ENCODE measurements at regions not wholly inside any gene's neighbourhood (a gene's known extent, or its start where the extent isn't known, plus 50 kb on each side); places are given as distances from the start of the nearest gene placed in this dataset.
A peak's percentile ranks its signal among the peaks of the same experiment; 100 is the strongest.

DNA sequence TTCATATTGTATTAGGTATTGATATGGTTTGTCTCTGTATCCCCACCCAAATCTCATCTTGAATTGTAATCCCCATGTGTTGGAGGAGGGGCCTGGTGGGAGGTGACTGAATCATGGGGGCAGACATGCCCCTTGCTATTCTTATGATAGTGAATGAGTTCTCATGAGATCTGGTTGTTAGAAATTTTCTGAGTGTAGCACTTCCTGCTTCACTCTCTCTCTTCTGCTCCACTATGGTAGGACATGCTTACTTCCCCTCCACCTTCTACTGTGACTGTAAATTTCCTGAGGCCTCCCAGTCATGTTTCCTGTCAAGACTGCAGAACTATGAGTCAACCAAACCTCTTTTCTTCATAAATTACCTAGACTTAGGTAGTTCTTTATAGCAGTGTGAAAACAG lies 187.4 kb upstream of the SLC24A2 start:
- Histone ChIP-seq H3K27me3 (ENCODE audit: control insufficient read depth, insufficient read depth, low read length) (no peaks in the 10 kb centered on the region), H3K4me3 (ENCODE audit: low read depth, low read length) (no peak overlapping the region), H3K36me3 (ENCODE audit: control insufficient read depth, insufficient read depth, low read length) (no peaks in the 10 kb centered on the region), H3K4me1 (ENCODE audit: control insufficient read depth, insufficient read depth, low read length) (no peaks in the 10 kb centered on the region), H3K27ac (ENCODE audit: low read depth, low read length) (no peak overlapping the region), H3K9me3 (ENCODE audit: control insufficient read depth, insufficient read depth, low read length) (no peaks in the 10 kb centered on the region), H3K9ac (ENCODE audit: low read depth, low read length) (no peak overlapping the region)

DNA sequence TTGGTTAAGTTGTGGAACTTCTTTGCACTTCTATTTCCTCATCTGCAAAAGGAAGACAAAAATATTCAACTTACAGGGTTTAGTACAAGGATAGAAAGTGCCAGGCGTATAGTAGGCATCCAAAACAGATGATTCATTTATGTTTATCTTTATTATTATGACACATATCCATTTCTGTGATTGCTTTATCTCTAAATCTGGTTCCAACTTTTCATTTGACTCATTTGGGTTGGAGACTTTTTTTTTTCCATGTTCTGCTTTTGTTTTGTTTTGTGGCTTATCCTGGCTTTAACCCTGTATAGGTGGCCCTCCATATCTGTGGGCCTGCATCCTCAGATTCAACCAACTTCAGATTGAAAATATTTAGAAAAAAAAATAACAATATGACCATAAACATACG lies 186.7 kb upstream of the SLC24A2 start:
- H3K4me1 ChIP-seq (ENCODE audit: control insufficient read depth, insufficient read depth, low read length): no peaks in the 10 kb centered on the region
- H3K27ac ChIP-seq (ENCODE audit: low read depth, low read length): no peak overlapping the region
- H3K36me3 ChIP-seq (ENCODE audit: control insufficient read depth, insufficient read depth, low read length): no peaks in the 10 kb centered on the region
- no peak overlapping the region for H3K4me3 ChIP-seq (ENCODE audit: low read depth, low read length)
- no peak overlapping the region for H3K9ac ChIP-seq (ENCODE audit: low read depth, low read length)
- no peaks in the 10 kb centered on the region for H3K27me3 ChIP-seq (ENCODE audit: control insufficient read depth, insufficient read depth, low read length)
- no peaks in the 10 kb centered on the region for H3K9me3 ChIP-seq (ENCODE audit: control insufficient read depth, insufficient read depth, low read length)

DNA sequence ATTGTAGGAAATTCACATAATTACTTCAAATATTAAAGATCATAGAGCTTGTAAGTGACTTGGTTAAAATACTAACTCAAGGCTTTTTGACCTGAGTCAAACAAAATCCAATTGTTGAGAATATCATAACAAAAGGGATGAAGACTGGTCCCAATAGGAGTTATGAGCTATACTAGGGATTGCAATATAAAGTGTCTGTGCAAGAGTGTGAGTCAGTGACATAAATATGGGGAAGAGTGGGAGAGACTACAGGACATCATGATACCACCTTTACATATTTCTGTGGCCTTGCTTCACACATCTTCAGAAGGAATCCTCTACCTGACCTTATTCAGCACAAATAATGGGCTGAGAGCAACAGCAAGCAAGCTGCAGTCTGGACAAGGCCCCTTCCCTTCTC lies 180.9 kb upstream of the SLC24A2 start:
- no peak overlapping the region; the same call in 1 of the 2 replicates for H3K4me3 ChIP-seq (ENCODE audit: low read depth, low read length)
- peaks cover 33% of the 10 kb centered on the region for H3K4me1 ChIP-seq (ENCODE audit: control insufficient read depth, insufficient read depth, low read length)
- no peak overlapping the region for H3K27ac ChIP-seq (ENCODE audit: low read depth, low read length)
- H3K9me3 ChIP-seq (ENCODE audit: control insufficient read depth, insufficient read depth, low read length): no peaks in the 10 kb centered on the region
- H3K9ac ChIP-seq (ENCODE audit: low read depth, low read length): no peak overlapping the region
- H3K27me3 ChIP-seq (ENCODE audit: control insufficient read depth, insufficient read depth, low read length): no peaks in the 10 kb centered on the region
- no peaks in the 10 kb centered on the region for H3K36me3 ChIP-seq (ENCODE audit: control insufficient read depth, insufficient read depth, low read length)

DNA sequence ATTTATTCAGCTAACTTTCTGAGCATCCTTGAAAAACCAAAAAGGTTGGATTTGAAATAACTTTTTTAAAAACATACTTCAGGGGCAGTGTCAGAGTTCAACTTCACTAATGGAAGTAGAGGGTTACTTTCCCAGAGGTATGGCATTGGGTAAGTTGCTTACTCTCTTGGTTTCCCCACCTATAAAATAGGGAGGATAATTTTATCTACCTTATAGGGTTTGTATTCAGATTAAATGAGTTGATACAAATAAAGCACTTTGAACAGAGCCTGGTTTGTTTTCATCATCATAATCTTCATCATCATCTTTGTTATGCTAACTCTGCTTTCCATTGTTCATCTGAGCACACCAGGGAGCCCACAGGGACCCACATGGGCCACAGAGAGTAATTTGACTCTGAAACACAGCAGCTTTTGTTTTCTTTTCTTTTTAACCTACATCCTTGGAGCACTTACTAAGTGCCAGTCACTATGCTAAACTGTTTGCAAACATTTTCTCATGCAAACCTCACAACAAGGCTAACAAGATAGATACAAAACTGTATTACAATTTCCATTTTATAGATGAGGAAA lies 179.1 kb upstream of the SLC24A2 start:
- Histone ChIP-seq H3K27me3 (ENCODE audit: control insufficient read depth, insufficient read depth, low read length) (no peaks in the 10 kb centered on the region), H3K4me3 (ENCODE audit: low read depth, low read length) (no peak overlapping the region), H3K36me3 (ENCODE audit: control insufficient read depth, insufficient read depth, low read length) (no peaks in the 10 kb centered on the region), H3K9me3 (ENCODE audit: control insufficient read depth, insufficient read depth, low read length) (no peaks in the 10 kb centered on the region), H3K4me1 (ENCODE audit: control insufficient read depth, insufficient read depth, low read length) (peaks cover 33% of the 10 kb centered on the region), H3K9ac (ENCODE audit: low read depth, low read length) (no peak overlapping the region), H3K27ac (ENCODE audit: low read depth, low read length) (peak overlapping the region; percentile 97)

DNA sequence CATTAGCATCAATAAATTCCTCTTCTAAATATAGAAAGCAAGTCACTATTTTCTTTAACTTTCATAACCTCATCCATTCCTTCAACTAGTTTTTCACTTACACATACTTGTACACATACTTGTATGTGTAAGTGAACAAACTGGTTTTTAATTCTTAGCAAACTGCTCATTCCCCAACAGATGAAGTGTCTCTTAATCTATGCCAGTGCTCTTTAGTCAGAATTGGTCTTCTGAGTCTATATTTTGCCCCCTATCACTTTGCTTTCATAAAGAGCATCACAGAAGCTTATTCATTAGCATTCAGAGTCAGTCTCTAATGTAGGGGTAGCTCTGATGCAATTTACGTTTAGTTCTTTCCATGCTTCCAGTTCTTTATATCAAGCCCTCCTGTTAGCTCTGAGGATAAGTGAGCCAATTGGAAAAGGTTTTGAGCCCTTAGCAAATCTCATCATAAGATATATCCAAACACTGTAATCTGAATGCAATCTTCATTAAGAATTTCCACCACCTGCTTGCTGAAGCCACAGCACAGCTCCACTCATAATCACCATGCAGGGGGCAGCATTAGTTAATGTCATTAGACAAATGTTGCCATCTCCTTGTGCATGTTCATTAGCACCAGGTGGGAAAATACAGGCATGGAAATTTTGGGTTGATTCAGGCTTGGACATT lies 178.5 kb upstream of the SLC24A2 start:
- Histone ChIP-seq H3K27ac (ENCODE audit: low read depth, low read length) (peak overlapping the region; percentile 97), H3K9ac (ENCODE audit: low read depth, low read length) (no peak overlapping the region), H3K9me3 (ENCODE audit: control insufficient read depth, insufficient read depth, low read length) (no peaks in the 10 kb centered on the region), H3K4me3 (ENCODE audit: low read depth, low read length) (no peak overlapping the region; the same call in 1 of the 2 replicates), H3K4me1 (ENCODE audit: control insufficient read depth, insufficient read depth, low read length) (peaks cover 33% of the 10 kb centered on the region), H3K27me3 (ENCODE audit: control insufficient read depth, insufficient read depth, low read length) (no peaks in the 10 kb centered on the region), H3K36me3 (ENCODE audit: control insufficient read depth, insufficient read depth, low read length) (no peaks in the 10 kb centered on the region)

DNA sequence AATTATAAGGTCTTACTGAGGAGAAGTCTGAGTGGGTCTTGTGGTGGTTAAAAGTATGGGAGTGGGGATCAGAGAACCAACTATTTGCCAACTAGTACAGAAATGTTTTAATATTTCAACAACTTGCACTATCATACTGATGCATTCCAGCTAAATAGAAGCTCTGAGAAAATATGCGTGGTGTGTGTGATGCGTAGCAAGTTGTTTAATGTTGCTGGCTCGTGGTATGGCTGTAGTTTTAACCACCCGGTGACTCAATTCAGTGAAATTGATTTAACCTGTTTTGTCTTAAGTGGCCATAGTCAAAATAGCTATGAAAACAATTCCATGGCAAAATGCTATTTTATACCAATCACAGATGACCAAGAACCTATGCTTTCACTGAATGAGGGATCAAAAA lies 176.5 kb upstream of the SLC24A2 start:
- no peak overlapping the region for H3K9ac ChIP-seq (ENCODE audit: low read depth, low read length)
- no peak overlapping the region for H3K27ac ChIP-seq (ENCODE audit: low read depth, low read length)
- no peaks in the 10 kb centered on the region for H3K9me3 ChIP-seq (ENCODE audit: control insufficient read depth, insufficient read depth, low read length)
- no peak overlapping the region for H3K4me3 ChIP-seq (ENCODE audit: low read depth, low read length)
- H3K27me3 ChIP-seq (ENCODE audit: control insufficient read depth, insufficient read depth, low read length): no peaks in the 10 kb centered on the region
- H3K36me3 ChIP-seq (ENCODE audit: control insufficient read depth, insufficient read depth, low read length): no peaks in the 10 kb centered on the region
- peaks cover 33% of the 10 kb centered on the region for H3K4me1 ChIP-seq (ENCODE audit: control insufficient read depth, insufficient read depth, low read length)

DNA sequence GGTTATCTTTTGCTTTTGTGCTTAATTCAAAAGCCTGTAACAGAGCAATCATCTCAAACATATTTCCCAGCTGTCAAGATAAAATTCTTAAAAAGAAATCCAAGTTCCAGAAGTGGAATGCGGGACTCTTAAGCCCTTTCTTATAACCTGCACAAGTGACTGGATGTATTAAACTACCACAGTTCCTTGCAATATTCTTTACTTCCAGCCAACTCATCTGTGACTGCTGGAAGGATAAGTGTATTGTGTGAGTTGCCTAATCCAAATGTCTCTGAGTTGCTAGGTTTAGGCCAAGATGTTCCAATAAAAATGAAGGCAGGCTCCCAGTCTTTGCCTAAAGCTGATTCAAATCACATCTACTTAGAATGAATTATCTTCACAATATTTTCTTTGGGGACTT lies 159.2 kb upstream of the SLC24A2 start:
- Histone ChIP-seq H3K36me3 (ENCODE audit: control insufficient read depth, insufficient read depth, low read length) (no peaks in the 10 kb centered on the region), H3K9ac (ENCODE audit: low read depth, low read length) (no peak overlapping the region), H3K9me3 (ENCODE audit: control insufficient read depth, insufficient read depth, low read length) (no peaks in the 10 kb centered on the region), H3K4me1 (ENCODE audit: control insufficient read depth, insufficient read depth, low read length) (no peaks in the 10 kb centered on the region), H3K4me3 (ENCODE audit: low read depth, low read length) (no peak overlapping the region), H3K27me3 (ENCODE audit: control insufficient read depth, insufficient read depth, low read length) (no peaks in the 10 kb centered on the region), H3K27ac (ENCODE audit: low read depth, low read length) (no peak overlapping the region)

DNA sequence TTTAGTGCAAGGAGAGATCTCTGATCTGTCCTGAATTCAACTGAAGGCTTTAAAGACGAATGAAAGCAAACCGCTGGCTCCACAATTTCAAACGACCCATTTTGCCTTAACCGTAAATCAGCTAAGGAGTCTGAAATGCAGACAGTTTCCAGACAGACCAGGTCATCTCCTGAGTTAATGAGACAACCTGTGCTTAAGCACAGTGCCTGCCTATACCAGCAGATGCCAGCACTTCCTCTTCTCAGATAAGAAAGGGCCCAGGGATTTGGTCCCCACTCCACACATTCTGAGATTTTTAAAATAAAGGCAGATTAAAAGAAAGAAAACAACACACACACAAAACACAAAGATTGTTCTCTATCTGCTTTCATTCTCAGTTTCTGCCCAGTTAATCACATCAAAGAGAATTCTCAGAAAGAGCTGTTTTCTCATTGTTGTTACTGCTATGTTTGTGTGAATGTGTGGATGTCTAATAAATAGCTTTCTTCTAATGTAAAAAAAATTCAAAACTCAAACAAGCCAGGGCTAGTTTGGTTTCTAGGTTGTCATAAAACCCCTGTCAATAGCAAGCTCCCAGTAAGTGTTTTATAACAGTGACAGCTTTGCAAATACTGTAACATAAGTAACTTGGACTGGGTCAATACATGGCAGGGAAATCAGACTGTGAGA lies 157.7 kb upstream of the SLC24A2 start:
- Histone ChIP-seq H3K4me3 (ENCODE audit: low read depth, low read length) (no peak overlapping the region), H3K27ac (ENCODE audit: low read depth, low read length) (no peak overlapping the region), H3K27me3 (ENCODE audit: control insufficient read depth, insufficient read depth, low read length) (no peaks in the 10 kb centered on the region), H3K9ac (ENCODE audit: low read depth, low read length) (no peak overlapping the region), H3K4me1 (ENCODE audit: control insufficient read depth, insufficient read depth, low read length) (no peaks in the 10 kb centered on the region), H3K36me3 (ENCODE audit: control insufficient read depth, insufficient read depth, low read length) (no peaks in the 10 kb centered on the region), H3K9me3 (ENCODE audit: control insufficient read depth, insufficient read depth, low read length) (no peaks in the 10 kb centered on the region)

DNA sequence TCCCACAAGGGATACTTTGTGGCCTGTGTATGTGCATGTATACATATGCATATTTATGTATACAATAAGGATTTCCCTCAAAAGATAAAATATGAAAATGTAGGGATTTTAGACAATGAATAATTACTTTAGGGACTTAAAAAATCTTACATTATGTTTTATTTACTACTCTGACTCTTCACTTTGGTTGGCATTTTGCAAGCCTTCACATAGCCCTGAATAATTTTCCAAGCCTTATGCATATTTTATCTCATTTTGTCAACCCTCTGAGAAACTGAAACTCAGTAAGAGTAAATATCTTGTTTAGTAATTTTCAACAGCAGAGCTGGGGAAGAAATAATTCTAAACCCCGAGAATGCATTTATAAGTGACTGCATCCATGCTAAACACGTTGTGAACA lies 153.0 kb upstream of the SLC24A2 start:
- Histone ChIP-seq H3K27me3 (ENCODE audit: control insufficient read depth, insufficient read depth, low read length) (no peaks in the 10 kb centered on the region), H3K9ac (ENCODE audit: low read depth, low read length) (no peak overlapping the region), H3K4me3 (ENCODE audit: low read depth, low read length) (no peak overlapping the region), H3K27ac (ENCODE audit: low read depth, low read length) (no peak overlapping the region), H3K4me1 (ENCODE audit: control insufficient read depth, insufficient read depth, low read length) (no peaks in the 10 kb centered on the region), H3K9me3 (ENCODE audit: control insufficient read depth, insufficient read depth, low read length) (no peaks in the 10 kb centered on the region), H3K36me3 (ENCODE audit: control insufficient read depth, insufficient read depth, low read length) (no peaks in the 10 kb centered on the region)

DNA sequence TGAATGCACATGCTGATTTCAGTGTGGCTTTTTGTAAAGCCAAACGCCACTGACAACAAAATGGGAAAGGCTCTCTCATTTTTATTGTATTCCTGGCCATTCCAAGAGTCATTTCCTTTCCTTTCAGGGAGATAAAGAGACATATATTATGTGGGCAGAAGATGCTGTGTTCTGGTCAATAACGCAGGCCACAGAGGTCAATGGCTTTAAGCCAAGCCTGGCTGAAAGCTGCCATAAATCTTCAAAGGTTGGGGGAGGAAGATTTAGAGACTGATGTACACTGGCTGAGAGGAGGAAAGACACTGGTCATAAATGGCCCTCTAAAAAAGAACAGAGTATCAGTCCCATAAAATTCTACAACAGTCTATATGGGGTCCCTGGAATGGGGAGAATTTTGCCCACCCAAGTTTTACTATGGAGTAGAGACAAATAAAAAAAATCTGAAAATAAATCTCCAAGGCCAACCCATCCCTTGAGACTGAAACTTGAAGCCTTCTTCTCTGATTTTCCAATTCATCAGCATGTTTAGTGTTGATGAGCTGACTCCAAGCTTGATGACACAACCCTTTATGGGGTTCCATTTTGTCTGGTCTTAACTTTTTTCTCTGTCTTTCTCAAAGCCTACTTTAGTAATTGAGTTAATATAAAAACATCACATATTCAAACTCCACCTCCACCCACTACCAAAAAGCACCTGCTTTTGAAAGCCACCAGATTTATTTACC lies 152.1 kb upstream of the SLC24A2 start:
- no peaks in the 10 kb centered on the region for H3K9me3 ChIP-seq (ENCODE audit: control insufficient read depth, insufficient read depth, low read length)
- no peaks in the 10 kb centered on the region for H3K27me3 ChIP-seq (ENCODE audit: control insufficient read depth, insufficient read depth, low read length)
- H3K36me3 ChIP-seq (ENCODE audit: control insufficient read depth, insufficient read depth, low read length): no peaks in the 10 kb centered on the region
- H3K27ac ChIP-seq (ENCODE audit: low read depth, low read length): no peak overlapping the region
- H3K4me1 ChIP-seq (ENCODE audit: control insufficient read depth, insufficient read depth, low read length): no peaks in the 10 kb centered on the region
- no peak overlapping the region for H3K9ac ChIP-seq (ENCODE audit: low read depth, low read length)
- no peak overlapping the region for H3K4me3 ChIP-seq (ENCODE audit: low read depth, low read length)
